ENCODE measurements at regions not wholly inside any gene's neighbourhood (a gene's known extent, or its start where the extent isn't known, plus 50 kb on each side); places are given as distances from the start of the nearest gene placed in this dataset.

- TF ChIP-seq CTCF (IDR thresholded peaks at IDR 0.05) (no peak), POLR2A (IDR thresholded peaks at IDR 0.05) (no peak)
These were observed 79.0 kb downstream of the PRR15 start for GRCh38 chr7:29642494-29643155.

All from right lobe of liver (tissue), 4 donors.